ENCODE measurements at regions not wholly inside any gene's neighbourhood (a gene's known extent, or its start where the extent isn't known, plus 50 kb on each side); places are given as distances from the start of the nearest gene placed in this dataset.

DNA sequence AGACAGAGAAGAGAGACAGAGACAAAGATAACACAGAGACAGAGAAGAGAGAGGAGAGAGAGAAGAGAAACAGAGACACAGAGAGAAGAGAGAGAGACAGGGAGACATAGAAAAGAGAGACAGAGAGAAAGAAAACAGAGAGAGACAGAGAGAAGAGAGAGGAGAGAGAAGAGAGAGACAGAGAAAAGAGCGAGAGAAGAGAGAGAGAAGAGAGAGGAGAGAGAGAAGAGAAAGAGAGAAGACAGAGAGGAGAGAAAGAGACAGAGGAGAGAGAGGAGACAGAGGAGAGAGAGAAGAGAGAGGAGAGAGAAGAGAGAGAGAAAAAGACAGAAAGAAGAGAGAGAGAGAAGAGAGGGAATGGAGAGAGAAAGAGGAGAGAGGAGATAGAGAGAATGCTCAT, 601.1 kb upstream of the PRKX start:
- CTCF ChIA-PET: no interaction called here

DNA sequence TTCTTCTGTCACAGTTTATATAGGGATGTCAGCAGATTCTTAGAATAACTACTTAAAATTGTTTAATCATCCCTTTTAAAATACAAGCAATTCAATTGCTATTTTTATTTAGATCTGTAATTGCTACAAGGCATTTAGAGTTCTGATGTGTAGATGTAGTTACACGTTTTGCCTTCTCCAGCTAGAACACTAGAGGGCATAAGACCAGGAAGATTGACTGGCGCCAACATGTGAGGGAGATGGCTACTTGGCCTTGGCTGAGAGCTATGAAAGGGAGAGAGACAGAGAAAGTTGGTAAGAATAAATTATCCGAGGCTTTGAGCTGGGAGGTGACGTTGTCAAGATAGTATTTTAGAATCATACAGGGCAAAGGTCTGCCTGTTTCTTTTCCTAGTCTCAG, 563.7 kb upstream of the PRKX start:
- no peak for TF ChIP-seq HDGF (IDR thresholded peaks at IDR 0.05; ENCODE audit: borderline replicate concordance)
- TF ChIP-seq FOXK2 (IDR thresholded peaks at IDR 0.05): no peak
- no peak for TF ChIP-seq ELF4 (IDR thresholded peaks at IDR 0.05)
- DNase-seq (ENCODE audit: extremely low spot score): peak; percentile 7
- ChIA-PET CTCF (no interaction called here), POLR2A (no interaction called here)

More for the DNA sequence above, 601.1 kb upstream of the PRKX start:
- TF ChIP-seq ARNT (IDR thresholded peaks at IDR 0.05): no peak
- no peak for TF ChIP-seq LEF1 (IDR thresholded peaks at IDR 0.05; ENCODE audit: borderline replicate concordance)
- no peak for TF ChIP-seq CTBP1 (IDR thresholded peaks at IDR 0.05; ENCODE audit: borderline replicate concordance)
- TF ChIP-seq FOXM1 (IDR thresholded peaks at IDR 0.05; ENCODE audit: borderline replicate concordance): no peak
- DNase-seq (ENCODE audit: extremely low spot score): no peak
- POLR2A ChIA-PET: no interaction called here

- DNase-seq (ENCODE audit: extremely low spot score): no peak
- TF ChIP-seq ELF4 (IDR thresholded peaks at IDR 0.05) (no peak), SUZ12 (IDR thresholded peaks at IDR 0.05) (no peak)
- POLR2A ChIA-PET: no interaction called here
- CTCF ChIA-PET: no interaction called here
These were observed 555.2 kb upstream of the PRKX start for GRCh38 chrX:4268676-4269075.

GRCh38 chrX:4265036-4265435, 551.6 kb upstream of the PRKX start:
- no peak for DNase-seq (ENCODE audit: extremely low spot score)
- ChIA-PET POLR2A (no interaction called here), CTCF (no interaction called here)
- TF ChIP-seq SP1 (IDR thresholded peaks at IDR 0.05): no peak
- TF ChIP-seq LEF1 (IDR thresholded peaks at IDR 0.05; ENCODE audit: borderline replicate concordance): no peak
- TF ChIP-seq HDGF (IDR thresholded peaks at IDR 0.05; ENCODE audit: borderline replicate concordance): no peak
- TF ChIP-seq, protein P1, sequence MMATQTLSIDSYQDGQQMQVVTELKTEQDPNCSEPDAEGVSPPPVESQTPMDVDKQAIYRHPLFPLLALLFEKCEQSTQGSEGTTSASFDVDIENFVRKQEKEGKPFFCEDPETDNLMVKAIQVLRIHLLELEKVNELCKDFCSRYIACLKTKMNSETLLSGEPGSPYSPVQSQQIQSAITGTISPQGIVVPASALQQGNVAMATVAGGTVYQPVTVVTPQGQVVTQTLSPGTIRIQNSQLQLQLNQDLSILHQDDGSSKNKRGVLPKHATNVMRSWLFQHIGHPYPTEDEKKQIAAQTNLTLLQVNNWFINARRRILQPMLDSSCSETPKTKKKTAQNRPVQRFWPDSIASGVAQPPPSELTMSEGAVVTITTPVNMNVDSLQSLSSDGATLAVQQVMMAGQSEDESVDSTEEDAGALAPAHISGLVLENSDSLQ (IDR thresholded peaks at IDR 0.05): no peak
- TF ChIP-seq FOXK2 (IDR thresholded peaks at IDR 0.05): no peak

GRCh38 chrX:4263030-4263803, 549.8 kb upstream of the PRKX start:
- POLR2A ChIA-PET: no interaction called here
- peak; percentile 7 for DNase-seq (ENCODE audit: extremely low spot score)
- CTCF ChIA-PET: no interaction called here
- no peak for TF ChIP-seq FOXK2 (IDR thresholded peaks at IDR 0.05)
- no peak for TF ChIP-seq ELF4 (IDR thresholded peaks at IDR 0.05)
- no peak for TF ChIP-seq SP1 (IDR thresholded peaks at IDR 0.05)
- TF ChIP-seq L3MBTL2 (conservative IDR thresholded peaks at IDR 0.05): no peak
- TF ChIP-seq CTBP1 (IDR thresholded peaks at IDR 0.05; ENCODE audit: borderline replicate concordance): no peak
- TF ChIP-seq, protein P1 (IDR thresholded peaks at IDR 0.05): no peak
- no peak for TF ChIP-seq HDGF (IDR thresholded peaks at IDR 0.05; ENCODE audit: borderline replicate concordance)
- no peak for TF ChIP-seq NFRKB (IDR thresholded peaks at IDR 0.05)
- no peak for TF ChIP-seq ARNT (IDR thresholded peaks at IDR 0.05)
- TF ChIP-seq FOXA1 (IDR thresholded peaks at IDR 0.05): no peak
- TF ChIP-seq ZNF384 (IDR thresholded peaks at IDR 0.05): no peak
- no peak for TF ChIP-seq BHLHE40 (IDR thresholded peaks at IDR 0.05; ENCODE audit: borderline replicate concordance)
- no peak for TF ChIP-seq FOXM1 (IDR thresholded peaks at IDR 0.05; ENCODE audit: borderline replicate concordance)
- no peak for TF ChIP-seq SUZ12 (IDR thresholded peaks at IDR 0.05)
- no peak for TF ChIP-seq TARDBP (IDR thresholded peaks at IDR 0.05)
- no peak for TF ChIP-seq LEF1 (IDR thresholded peaks at IDR 0.05; ENCODE audit: borderline replicate concordance)

DNA sequence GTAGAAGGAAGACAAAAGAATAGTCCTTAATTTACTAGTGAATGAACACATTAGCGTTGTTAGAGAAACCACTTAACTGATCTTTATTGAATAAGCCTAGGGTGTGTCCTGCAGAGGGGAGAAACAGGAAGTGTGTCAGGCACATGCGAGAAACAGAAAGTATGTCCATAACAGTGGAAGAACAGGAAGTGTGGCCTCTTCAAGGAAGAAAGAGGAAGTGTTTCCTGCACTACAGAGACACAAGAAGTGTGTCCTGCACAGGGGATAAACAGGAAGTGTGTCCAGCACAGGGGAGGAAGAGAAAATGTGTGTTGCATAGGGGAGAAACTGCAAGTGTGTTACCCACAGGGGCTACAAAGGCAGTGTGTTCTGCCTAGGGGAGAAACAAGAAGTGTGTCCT, 539.6 kb upstream of the PRKX start:
- POLR2A ChIA-PET: no interaction called here
- CTCF ChIA-PET: no interaction called here
- DNase-seq (ENCODE audit: extremely low spot score): no peak
- TF ChIP-seq L3MBTL2 (conservative IDR thresholded peaks at IDR 0.05): no peak
- TF ChIP-seq NFRKB (IDR thresholded peaks at IDR 0.05): no peak
- no peak for TF ChIP-seq TARDBP (IDR thresholded peaks at IDR 0.05)
- no peak for TF ChIP-seq LEF1 (IDR thresholded peaks at IDR 0.05; ENCODE audit: borderline replicate concordance)
- no peak for TF ChIP-seq ZNF384 (IDR thresholded peaks at IDR 0.05)
- TF ChIP-seq, protein P1 (IDR thresholded peaks at IDR 0.05): no peak
- TF ChIP-seq CTBP1 (IDR thresholded peaks at IDR 0.05; ENCODE audit: borderline replicate concordance): no peak
- TF ChIP-seq HDGF (IDR thresholded peaks at IDR 0.05; ENCODE audit: borderline replicate concordance): no peak
- no peak for TF ChIP-seq SUZ12 (IDR thresholded peaks at IDR 0.05)

DNA sequence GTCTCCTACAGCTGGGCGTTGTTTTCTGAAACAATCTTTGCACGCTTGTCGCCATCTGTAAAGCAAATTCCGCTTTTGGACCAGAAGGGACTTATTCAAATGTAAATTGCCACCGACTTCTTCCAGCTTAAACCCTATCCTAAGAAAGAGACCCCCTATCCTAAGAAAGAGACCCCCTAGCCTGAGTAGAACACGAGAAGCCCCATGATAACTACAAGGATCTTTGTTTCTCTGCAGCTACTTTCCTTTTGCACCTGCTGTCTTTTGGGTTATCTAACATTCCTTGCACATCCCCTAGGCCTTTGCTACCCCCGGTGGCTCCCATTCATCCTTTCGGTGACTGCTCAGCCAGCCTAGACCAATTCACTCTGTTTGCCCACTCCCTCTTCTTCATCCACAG, 536.0 kb upstream of the PRKX start:
- no peak for DNase-seq (ENCODE audit: extremely low spot score)
- ChIA-PET POLR2A (no interaction called here), CTCF (no interaction called here)
- TF ChIP-seq FOXK2 (IDR thresholded peaks at IDR 0.05) (no peak), CTBP1 (IDR thresholded peaks at IDR 0.05; ENCODE audit: borderline replicate concordance) (no peak), HDGF (IDR thresholded peaks at IDR 0.05; ENCODE audit: borderline replicate concordance) (no peak), BHLHE40 (IDR thresholded peaks at IDR 0.05; ENCODE audit: borderline replicate concordance) (no peak), TARDBP (IDR thresholded peaks at IDR 0.05) (no peak), SP1 (IDR thresholded peaks at IDR 0.05) (no peak), FOXA1 (IDR thresholded peaks at IDR 0.05) (no peak), FOXM1 (IDR thresholded peaks at IDR 0.05; ENCODE audit: borderline replicate concordance) (no peak), ARNT (IDR thresholded peaks at IDR 0.05) (no peak), LEF1 (IDR thresholded peaks at IDR 0.05; ENCODE audit: borderline replicate concordance) (no peak), ELF4 (IDR thresholded peaks at IDR 0.05) (no peak), ZNF384 (IDR thresholded peaks at IDR 0.05) (no peak), NFRKB (IDR thresholded peaks at IDR 0.05) (no peak)
- TF ChIP-seq, protein P1 (IDR thresholded peaks at IDR 0.05): no peak
